ENCODE measurements at regions not wholly inside any gene's neighbourhood (a gene's known extent, or its start where the extent isn't known, plus 50 kb on each side); places are given as distances from the start of the nearest gene placed in this dataset.

- Histone ChIP-seq H3K79me2 (ENCODE audit: insufficient read depth, low read length) (no peaks in the 10 kb centered on the region), H4K8ac (replicated peaks; ENCODE audit: insufficient read length, low read depth, low read length) (no peak overlapping the region), H2BK20ac (ENCODE audit: low read depth, low read length, poor library complexity, severe bottlenecking) (no peak overlapping the region), H3K27ac (ENCODE audit: insufficient read length, low read depth, low read length) (no peak overlapping the region), H3K4me2 (ENCODE audit: insufficient read depth, insufficient read length, low read length) (no peak overlapping the region), H3K14ac (ENCODE audit: insufficient read depth, low read length) (no peak overlapping the region), H3K23ac (ENCODE audit: insufficient read length, low read depth, low read length) (no peak overlapping the region), H2BK5ac (ENCODE audit: insufficient read length, low read length) (no peak overlapping the region), H2BK120ac (ENCODE audit: low read depth, low read length, poor library complexity, severe bottlenecking) (no peak overlapping the region), H3K9me3 (ENCODE audit: control insufficient read depth, low read depth, low read length) (no peaks in the 10 kb centered on the region), H2BK15ac (ENCODE audit: low read depth, low read length) (no peak overlapping the region), H3K9ac (ENCODE audit: extremely low read depth, insufficient read length, low read length) (no peak overlapping the region), H2BK12ac (ENCODE audit: insufficient read length, low read depth, low read length) (no peak overlapping the region), H2AFZ (ENCODE audit: low read length) (no peak overlapping the region), H4K20me1 (ENCODE audit: control insufficient read depth, insufficient read depth, insufficient read length) (no peaks in the 10 kb centered on the region), H3K23me2 (ENCODE audit: insufficient read length, low read depth, low read length, poor library complexity, severe bottlenecking) (no peaks in the 10 kb centered on the region), H4K5ac (ENCODE audit: insufficient read length, low read depth, low read length) (no peak overlapping the region), H2AK5ac (ENCODE audit: insufficient read length, low read length) (no peak overlapping the region), H3K4ac (ENCODE audit: low read depth, low read length) (no peak overlapping the region), H3K18ac (ENCODE audit: insufficient read length, low read depth, low read length) (no peak overlapping the region), H3K79me1 (ENCODE audit: insufficient read depth, low read depth, low read length, poor library complexity, severe bottlenecking) (no peaks in the 10 kb centered on the region), H4K91ac (ENCODE audit: insufficient read length, low read depth, low read length) (no peak overlapping the region), H3K56ac (ENCODE audit: insufficient read length, low read depth, low read length) (no peak overlapping the region), H3K27me3 (ENCODE audit: insufficient read depth, low read length) (no peaks in the 10 kb centered on the region), H3K4me1 (ENCODE audit: insufficient read depth, low read length) (no peaks in the 10 kb centered on the region; the same call in 1 of the 2 replicates), H3T11ph (ENCODE audit: low read length) (no peak overlapping the region)
- TF ChIP-seq CTCF (conservative IDR thresholded peaks at IDR 0.05): no peak
- no peaks in the 10 kb centered on the region for H3K36me3 Mint-ChIP-seq (ENCODE audit: insufficient read depth in 1 of 3, low read depth in 3 of 3)
- no peak overlapping the region for H3K27ac Mint-ChIP-seq
- no CpG with 5 or more reads among the region's 2 CpGs for WGBS (ENCODE audit: extremely low coverage, insufficient read length, low lambda C conversion rate)
- no peaks in the 10 kb centered on the region for H3K27me3 Mint-ChIP-seq (ENCODE audit: low read depth)
- peaks cover 8 to 10% of the 10 kb centered on the region in 2 experiments for H3K4me1 Mint-ChIP-seq
- DNase-seq: no peak
- H3K9me3 Mint-ChIP-seq: peaks cover 0 to 2% of the 10 kb centered on the region in 2 experiments; a peak in 1 of 5 replicates
- no peak overlapping the region for H3K4me3 Mint-ChIP-seq
Observed at GRCh38 chr5:27437594-27438200, 399.3 kb upstream of the CDH9 start.

Data from H9 (cell line).